GM21825 (cell line): ENCODE measurements at regions not wholly inside any gene's neighbourhood (a gene's known extent, or its start where the extent isn't known, plus 50 kb on each side); places are given as distances from the start of the nearest gene placed in this dataset.
"Not testable (repeated sequence)": the region's sequence is repeated elsewhere in the genome, so short reads cannot be mapped to it uniquely, and the experiment has no call there.

Experiments used
- ATAC-seq: cut with Tn5 transposase; IDR thresholded peaks from one replicate; pipeline ENCODE4 v1.9.1; 2021; ENCODE audit warnings: mild to moderate bottlenecking, moderate library complexity; ENCODE audit not compliant: unreplicated experiment

GRCh38 chr15:59904450-59905135, 99.5 kb upstream of the FOXB1 start:
- ATAC-seq, result no peak

- ATAC-seq, result no peak
These were observed 107.4 kb upstream of the FOXB1 start for GRCh38 chr15:59896663-59897074.

- ATAC-seq, result no peak
These were observed 109.3 kb upstream of the FOXB1 start for GRCh38 chr15:59894835-59895234.

GRCh38 chr15:59892985-59893384, 111.1 kb upstream of the FOXB1 start:
- no peak for ATAC-seq

- ATAC-seq, result not testable (repeated sequence)
These were observed 116.2 kb upstream of the FOXB1 start for GRCh38 chr15:59887870-59888269.

- no peak for ATAC-seq
These were observed 116.9 kb upstream of the FOXB1 start for GRCh38 chr15:59887211-59887610.

- no peak for ATAC-seq
These were observed 117.7 kb upstream of the FOXB1 start for GRCh38 chr15:59886441-59886840.

- ATAC-seq, result no peak
These were observed 118.3 kb upstream of the FOXB1 start for GRCh38 chr15:59885832-59886231.

GRCh38 chr15:59879506-59880265, 124.4 kb upstream of the FOXB1 start:
- ATAC-seq, result no peak

GRCh38 chr15:59876140-59876539, 128.0 kb upstream of the FOXB1 start:
- ATAC-seq, result no peak

- ATAC-seq, result no peak
These were observed 130.4 kb upstream of the FOXB1 start for GRCh38 chr15:59873644-59874272.

- no peak for ATAC-seq
These were observed 136.8 kb upstream of the FOXB1 start for GRCh38 chr15:59867086-59867855.

- no peak for ATAC-seq
These were observed 137.5 kb upstream of the FOXB1 start for GRCh38 chr15:59866642-59867041.

GRCh38 chr15:59862191-59863155, 141.6 kb upstream of the FOXB1 start:
- no peak for ATAC-seq

GRCh38 chr15:59847968-59848367, 156.1 kb upstream of the FOXB1 start:
- ATAC-seq, result no peak

GRCh38 chr15:59845942-59846499, 156.9 kb upstream of the BNIP2 start:
- no peak for ATAC-seq

- ATAC-seq, result no peak
These were observed 154.5 kb upstream of the BNIP2 start for GRCh38 chr15:59843609-59844008.

GRCh38 chr15:59841036-59841435, 151.9 kb upstream of the BNIP2 start:
- ATAC-seq, result no peak

- no peak for ATAC-seq
These were observed 150.8 kb upstream of the BNIP2 start for GRCh38 chr15:59839906-59840305.

GRCh38 chr15:59838900-59839299, 149.8 kb upstream of the BNIP2 start:
- no peak for ATAC-seq
